ENCODE measurements at regions not wholly inside any gene's neighbourhood (a gene's known extent, or its start where the extent isn't known, plus 50 kb on each side); places are given as distances from the start of the nearest gene placed in this dataset.
"Not testable (repeated sequence)": the region's sequence is repeated elsewhere in the genome, so short reads cannot be mapped to it uniquely, and the experiment has no call there.

GRCh38 chr15:36008719-36009118 is 462.8 kb upstream of the DPH6 start:
- DNase-seq: no peak

DNA sequence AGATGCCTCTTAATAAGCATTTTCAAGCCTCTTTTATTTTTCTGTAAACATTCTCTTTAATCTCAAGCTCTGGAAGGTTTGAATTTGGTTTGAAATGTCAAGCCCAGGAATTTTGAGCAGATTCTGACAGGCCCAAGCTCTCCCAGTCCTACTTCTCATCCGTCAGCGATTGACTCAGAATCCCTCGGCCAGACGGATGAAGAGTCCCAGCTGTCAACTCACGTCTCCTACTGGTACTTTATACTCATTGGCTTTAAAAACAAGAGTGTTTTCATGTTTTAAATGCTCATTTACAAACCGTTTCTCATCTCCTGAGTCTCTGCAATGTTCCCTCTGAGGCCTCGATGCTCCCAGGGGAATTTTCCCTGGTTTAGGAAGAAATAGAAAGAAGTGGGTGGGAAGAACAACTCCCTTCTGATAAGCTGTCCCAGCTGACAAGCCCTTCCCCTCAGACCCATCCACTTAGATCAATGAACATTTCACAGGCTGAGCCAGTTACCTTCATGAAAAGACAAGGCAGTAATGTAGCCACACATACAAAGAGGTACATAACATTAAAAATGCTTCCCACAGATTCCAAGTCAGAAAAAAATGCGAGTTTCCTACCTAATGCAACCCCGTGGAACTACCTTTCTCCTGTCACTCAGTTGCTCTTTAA is 478.2 kb upstream of the DPH6 start:
- no peak for DNase-seq

DNA sequence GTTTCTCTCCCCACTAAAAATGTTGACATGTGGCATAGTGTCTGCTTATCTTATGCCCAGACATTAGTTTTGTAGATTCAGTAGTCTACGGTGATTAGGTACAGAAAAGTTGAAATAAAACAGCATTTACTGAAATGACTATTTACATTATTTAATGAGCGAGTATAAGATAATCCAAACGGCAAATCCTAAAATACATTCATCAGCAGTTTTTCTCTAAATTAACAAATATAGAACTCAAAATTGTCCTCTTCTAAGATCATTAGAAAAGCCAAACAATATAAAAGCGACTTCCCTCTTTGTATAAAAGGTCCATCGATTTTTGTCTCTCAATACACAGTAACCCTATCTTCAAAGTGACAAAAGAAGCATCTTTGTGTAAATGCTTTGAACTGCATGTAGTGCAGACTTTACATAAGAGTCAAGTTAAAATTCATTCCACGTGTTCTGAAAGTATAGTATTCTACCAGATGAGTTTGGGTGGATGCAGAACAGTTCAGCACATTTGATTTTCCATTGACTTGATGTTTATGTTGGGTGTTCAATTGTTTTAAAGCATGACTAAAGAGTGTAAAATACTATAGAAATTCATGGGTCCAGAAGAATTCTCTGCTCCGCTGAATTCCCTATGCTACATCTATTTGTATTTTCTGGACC is 480.8 kb upstream of the DPH6 start:
- no peak for DNase-seq

DNA sequence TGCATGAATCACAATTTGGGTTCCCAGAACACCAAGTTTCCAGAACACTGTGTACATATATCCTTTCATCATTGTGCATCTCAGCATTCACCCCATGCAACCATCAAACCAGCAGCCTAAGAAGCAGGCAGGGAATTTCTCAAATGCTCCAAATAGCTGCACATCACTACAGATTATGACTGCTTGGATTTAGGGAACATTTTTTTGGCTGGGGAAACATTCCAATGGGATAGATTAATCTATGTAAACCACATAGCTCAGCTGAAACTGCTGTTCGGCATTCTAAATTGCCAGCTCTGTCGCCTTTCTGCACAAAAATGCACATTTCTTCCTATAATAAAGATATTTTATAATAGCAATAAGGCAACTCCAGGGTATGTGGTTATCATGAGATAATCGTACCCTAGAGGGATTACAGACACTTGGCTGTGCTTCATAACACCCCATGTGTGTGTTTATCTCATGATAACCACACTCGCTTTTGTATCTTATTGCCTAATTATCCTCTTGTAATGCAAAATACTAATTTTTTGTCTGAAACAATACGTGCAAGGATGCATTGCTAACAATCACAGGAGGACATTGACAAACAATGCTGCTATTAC is 483.7 kb upstream of the DPH6 start:
- DNase-seq: no peak

GRCh38 chr15:36039996-36040572 is 494.1 kb upstream of the DPH6 start:
- DNase-seq: no peak

- DNase-seq: not testable (repeated sequence)
Observed at GRCh38 chr15:36047018-36047716, 501.2 kb upstream of the DPH6 start.

DNA sequence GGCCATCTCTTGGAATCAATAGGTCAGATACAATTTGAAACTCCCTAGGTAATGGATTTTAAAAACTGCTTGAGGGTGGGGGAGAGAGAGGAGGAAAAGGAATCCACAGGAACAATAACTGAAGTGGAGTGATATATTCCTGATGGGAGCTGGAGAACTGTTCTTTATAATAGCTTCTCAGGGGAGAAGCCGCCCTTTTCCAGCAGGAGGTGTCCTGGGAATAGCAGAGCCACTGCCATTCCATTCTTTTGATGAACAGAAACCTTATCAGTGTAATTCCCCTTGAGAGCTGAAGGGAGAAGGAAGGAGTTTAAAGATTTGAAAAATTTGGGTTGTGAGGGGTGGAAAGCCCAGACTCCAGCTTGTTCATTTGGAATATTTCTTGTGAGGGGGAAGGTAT is 504.9 kb upstream of the DPH6 start:
- DNase-seq: no peak

DNA sequence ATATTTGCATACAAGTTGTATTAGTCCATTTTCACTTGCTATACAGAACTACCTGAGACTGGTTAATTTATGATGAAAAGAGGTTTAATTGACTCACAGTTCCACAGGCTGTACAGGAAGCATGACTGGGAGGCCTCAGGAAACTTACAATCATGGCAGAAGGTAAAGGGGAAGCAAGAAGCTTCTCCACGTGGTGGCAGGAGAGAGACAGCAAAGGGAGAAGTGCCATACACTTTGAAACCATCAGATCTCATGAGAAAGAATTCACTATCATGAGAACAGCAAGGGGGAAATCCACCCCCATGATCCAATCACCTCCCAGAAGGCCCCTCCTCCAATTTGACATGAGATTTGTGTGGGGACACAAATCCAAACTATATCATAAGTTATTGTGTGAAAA is 506.7 kb upstream of the DPH6 start:
- not testable (repeated sequence) for DNase-seq

- DNase-seq: no peak
Observed at GRCh38 chr15:36053746-36054145, 507.8 kb upstream of the DPH6 start.

DNA sequence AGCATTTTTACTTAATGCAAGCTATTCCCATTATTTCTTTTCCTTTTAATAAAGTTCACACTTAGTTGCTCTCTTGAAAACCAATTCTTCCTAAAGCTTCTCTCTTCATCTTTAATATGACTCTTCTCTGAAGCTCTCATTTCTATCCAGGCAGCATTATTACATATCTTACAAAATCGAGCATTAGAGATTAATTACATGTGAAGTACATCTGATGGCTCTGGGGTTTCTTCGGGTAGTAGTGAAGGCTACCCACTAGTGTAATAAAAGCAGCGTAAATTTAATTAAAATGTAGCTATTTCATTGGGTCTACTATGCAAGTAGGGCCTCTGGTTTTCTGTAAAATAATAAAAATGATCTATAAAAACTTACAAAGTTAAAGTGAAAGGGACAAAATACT is 513.6 kb upstream of the DPH6 start:
- no peak for DNase-seq

GRCh38 chr15:36062357-36062756 is 516.4 kb upstream of the DPH6 start:
- DNase-seq: no peak

DNA sequence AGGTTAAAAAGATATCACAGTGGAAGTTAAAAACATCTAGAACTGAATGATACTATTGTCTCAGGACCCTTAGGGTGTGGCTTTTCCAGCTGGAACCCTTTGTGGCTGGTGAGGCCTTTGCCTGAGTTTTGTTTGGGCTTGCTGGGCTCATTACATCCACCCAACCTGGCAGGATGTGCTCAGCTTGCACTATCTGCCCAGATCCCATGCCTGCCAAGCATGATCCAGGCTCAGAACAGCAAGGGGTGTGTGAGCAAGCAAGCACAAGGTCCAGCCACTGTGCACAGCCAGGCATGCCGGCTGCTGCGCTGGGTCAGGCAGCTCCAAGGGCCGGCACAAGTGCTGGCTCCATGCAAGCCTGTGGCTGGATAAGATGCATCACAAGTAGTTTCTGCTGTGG is 512.7 kb upstream of the CDIN1 start:
- DNase-seq: no peak

DNA sequence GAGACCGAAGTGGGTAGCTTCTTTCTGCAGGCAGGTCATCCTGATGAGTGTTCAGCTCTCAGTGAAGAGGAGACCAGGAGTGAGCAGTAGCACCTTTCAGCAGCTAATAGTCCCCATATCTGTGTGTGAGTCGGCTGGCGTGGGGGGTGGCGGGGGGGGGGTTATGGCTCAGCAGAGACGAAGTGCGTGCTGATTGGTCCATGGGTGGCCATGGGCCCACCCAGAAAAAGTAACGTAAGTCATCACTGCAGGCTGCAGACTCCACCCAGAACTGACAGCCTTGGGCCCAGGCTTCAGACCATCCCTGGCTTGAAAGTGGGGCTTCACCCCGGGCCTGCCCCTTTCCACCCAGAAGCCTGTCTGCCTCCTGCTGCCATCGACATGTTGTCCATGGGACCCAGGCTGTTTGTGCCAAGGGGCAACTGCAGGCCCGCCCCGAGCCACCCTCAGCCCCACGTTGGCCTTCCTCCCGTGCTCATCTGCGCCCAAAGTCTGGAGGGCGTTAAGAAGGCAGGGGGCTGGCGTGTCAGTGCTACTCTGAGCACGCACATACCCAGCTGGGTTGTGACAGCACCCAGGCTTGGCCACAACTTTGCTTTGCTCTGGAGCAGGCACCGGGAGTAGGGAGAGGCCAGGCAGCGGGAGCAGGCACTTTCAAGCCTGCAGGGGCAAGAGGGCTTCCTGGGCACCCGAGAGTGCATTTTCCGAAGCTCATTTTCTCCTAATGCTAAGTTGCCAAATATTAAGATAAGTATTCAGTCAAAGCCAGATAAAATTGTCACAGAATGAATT is 511.7 kb upstream of the CDIN1 start:
- no peak for DNase-seq

DNA sequence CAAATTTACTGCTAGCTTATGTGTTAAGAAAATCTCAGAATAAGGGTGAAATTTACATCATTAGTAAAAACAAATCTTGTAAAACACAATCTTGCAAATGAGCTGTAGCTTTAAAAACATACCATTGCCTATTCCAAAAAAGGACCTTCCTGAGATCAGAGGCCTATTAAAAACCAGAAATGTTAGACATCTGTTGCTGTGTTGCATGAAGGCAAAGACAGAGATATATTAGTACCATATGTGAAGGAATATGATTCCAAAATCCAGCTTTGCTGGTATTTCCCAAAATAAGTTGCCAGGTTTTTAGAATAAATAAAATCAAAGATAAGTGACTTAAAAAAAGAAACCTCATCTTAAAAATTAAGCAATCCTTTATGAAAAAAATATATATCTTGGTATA is 504.1 kb upstream of the CDIN1 start:
- no peak for DNase-seq

DNA sequence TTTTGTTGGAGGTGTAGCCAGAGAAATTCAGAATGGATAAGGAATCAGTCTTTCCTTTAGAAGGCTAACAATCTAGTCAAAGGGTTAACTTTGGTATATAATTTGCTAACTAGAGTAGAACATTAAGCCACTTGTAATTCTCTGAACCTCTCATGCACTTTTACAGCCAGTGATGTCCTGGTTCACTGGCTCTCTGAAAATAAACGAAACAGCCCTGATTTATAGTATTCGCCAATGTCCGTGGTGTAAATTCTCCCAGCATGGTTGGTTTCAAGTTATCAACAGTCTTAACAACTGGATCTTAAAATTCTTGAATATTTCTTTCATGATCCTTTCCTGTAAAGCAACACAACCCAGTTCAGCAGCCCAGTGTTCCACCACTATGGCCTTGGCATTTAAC is 500.4 kb upstream of the CDIN1 start:
- no peak for DNase-seq

DNA sequence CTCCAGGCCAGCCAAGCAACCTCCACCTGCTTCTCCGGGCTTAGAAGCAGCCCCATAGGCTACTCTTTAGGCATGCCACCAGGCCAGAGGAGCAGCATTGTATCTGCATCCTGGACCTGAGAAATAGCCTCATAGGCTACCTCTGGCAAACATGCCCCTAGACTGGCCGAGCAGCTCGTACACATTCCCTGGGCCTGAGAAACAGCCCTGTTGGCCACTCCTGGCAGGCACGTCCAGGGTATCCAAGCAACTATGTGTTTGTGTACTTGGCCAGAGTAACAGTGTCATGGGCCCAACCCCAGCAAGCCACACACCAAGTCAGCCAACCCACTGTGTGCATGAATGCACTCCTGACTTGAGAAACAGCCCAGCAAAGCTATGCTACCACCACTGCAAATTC is 498.7 kb upstream of the CDIN1 start:
- DNase-seq: no peak

GRCh38 chr15:36090286-36090946 is 489.0 kb upstream of the CDIN1 start:
- no peak for DNase-seq

GRCh38 chr15:36106640-36107335 is 472.6 kb upstream of the CDIN1 start:
- no peak for DNase-seq

DNA sequence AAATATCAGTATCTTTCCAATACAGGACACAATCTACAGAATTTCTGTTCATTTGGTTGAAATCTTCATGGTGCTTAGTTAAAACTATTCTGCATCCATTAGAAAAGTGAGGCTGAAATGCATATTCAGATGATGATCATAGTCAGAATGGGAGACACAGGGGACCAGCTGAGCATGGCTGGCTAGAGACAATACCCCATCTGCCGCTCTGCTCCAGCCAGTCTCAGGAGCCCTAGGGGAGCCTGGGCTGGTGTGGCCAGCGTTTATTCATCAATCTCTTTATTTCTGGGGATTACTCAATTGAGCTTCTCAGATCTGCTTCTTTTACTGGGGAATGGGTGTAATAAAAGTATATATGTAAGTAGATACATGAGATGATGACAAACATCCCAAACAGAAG is 470.9 kb upstream of the CDIN1 start:
- DNase-seq: no peak

- no peak for DNase-seq
Observed at GRCh38 chr15:36109943-36110658, 469.3 kb upstream of the CDIN1 start.

- no peak for DNase-seq
Observed at GRCh38 chr15:36110659-36110993, 468.8 kb upstream of the CDIN1 start.
